ENCODE measurements at regions not wholly inside any gene's neighbourhood (a gene's known extent, or its start where the extent isn't known, plus 50 kb on each side); places are given as distances from the start of the nearest gene placed in this dataset.
A peak's percentile ranks its signal among the peaks of the same experiment; 100 is the strongest.

GRCh38 chr1:48062353-48062752 is 65.2 kb upstream of the TRABD2B start:
- H3K36me3 ChIP-seq = no peaks in the 10 kb centered on the region
- no CpG with 5 or more reads among the region's 1 CpG for WGBS, 2 donors (ENCODE audit: low coverage in 1 of 2)
- peaks cover 0 to 14% (median 0%) of the 10 kb centered on the region in 3 donors for H3K4me1 ChIP-seq
- H3K9me3 ChIP-seq = no peaks in the 10 kb centered on the region
- H3K27me3 ChIP-seq = no peaks in the 10 kb centered on the region
- no peak overlapping the region for H3K4me3 ChIP-seq
- no peak overlapping the region for H3K27ac ChIP-seq
- no peak for ATAC-seq
- no peak for TF ChIP-seq EP300 (IDR thresholded peaks at IDR 0.05)

GRCh38 chr1:48061162-48062136 is 64.3 kb upstream of the TRABD2B start:
- no peaks in the 10 kb centered on the region for H3K9me3 ChIP-seq
- no peak for TF ChIP-seq POLR2AphosphoS5 (IDR thresholded peaks at IDR 0.05)
- TF ChIP-seq EP300 (IDR thresholded peaks at IDR 0.05) = no peak
- peak in 3 of 4 experiments; percentile 54 to 71 (median 63) for TF ChIP-seq CTCF (IDR thresholded peaks at IDR 0.05)
- TF ChIP-seq POLR2A (IDR thresholded peaks at IDR 0.05) = no peak
- H3K36me3 ChIP-seq = no peaks in the 10 kb centered on the region
- no peaks in the 10 kb centered on the region for H3K27me3 ChIP-seq
- no peak overlapping the region for H3K27ac ChIP-seq
- peaks cover 0 to 14% (median 0%) of the 10 kb centered on the region in 3 donors for H3K4me1 ChIP-seq
- ATAC-seq = no peak
- WGBS, 2 donors (ENCODE audit: low coverage in 1 of 2) = 44 to 68% methylated on average over 2 to 3 of the region's 3 CpGs
- H3K4me3 ChIP-seq = no peak overlapping the region

GRCh38 chr1:48059289-48059688 is 62.1 kb upstream of the TRABD2B start:
- H3K4me3 ChIP-seq = no peak overlapping the region
- no peak for ATAC-seq

GRCh38 chr1:48058135-48059025 is 61.2 kb upstream of the TRABD2B start:
- H3K4me1 ChIP-seq = peaks cover 0 to 15% (median 0%) of the 10 kb centered on the region in 3 donors
- H3K27ac ChIP-seq = no peak overlapping the region
- no peak overlapping the region for H3K4me3 ChIP-seq
- H3K27me3 ChIP-seq = no peaks in the 10 kb centered on the region
- TF ChIP-seq CTCF (IDR thresholded peaks at IDR 0.05) (no peak), POLR2A (IDR thresholded peaks at IDR 0.05) (no peak), POLR2AphosphoS5 (IDR thresholded peaks at IDR 0.05) (no peak), EP300 (IDR thresholded peaks at IDR 0.05) (no peak)
- no peaks in the 10 kb centered on the region for H3K36me3 ChIP-seq
- 88 to 90% methylated on average over 5 to 8 of the region's 11 CpGs for WGBS, 2 donors (ENCODE audit: low coverage in 1 of 2)
- no peak for ATAC-seq
- H3K9me3 ChIP-seq = no peaks in the 10 kb centered on the region

More at GRCh38 chr1:48059289-48059688, 62.1 kb upstream of the TRABD2B start:
- Histone ChIP-seq H3K27ac (no peak overlapping the region), H3K4me1 (peaks cover 0 to 14% (median 0%) of the 10 kb centered on the region in 3 donors), H3K27me3 (no peaks in the 10 kb centered on the region), H3K9me3 (no peaks in the 10 kb centered on the region), H3K36me3 (no peaks in the 10 kb centered on the region)
- 100% methylated on average over 1 of the region's 1 CpG; no CpG with 5 or more reads in 1 of the 2 donors for WGBS, 2 donors (ENCODE audit: low coverage in 1 of 2)
- no peak for TF ChIP-seq CTCF (IDR thresholded peaks at IDR 0.05)
- no peak for TF ChIP-seq EP300 (IDR thresholded peaks at IDR 0.05)

- no peaks in the 10 kb centered on the region for H3K9me3 ChIP-seq
- no peak for TF ChIP-seq POLR2AphosphoS5 (IDR thresholded peaks at IDR 0.05)
- no peak for TF ChIP-seq EP300 (IDR thresholded peaks at IDR 0.05)
- TF ChIP-seq POLR2A (IDR thresholded peaks at IDR 0.05) = no peak
- TF ChIP-seq CTCF (IDR thresholded peaks at IDR 0.05) = no peak
- no peak for ATAC-seq
- no peaks in the 10 kb centered on the region for H3K27me3 ChIP-seq
- H3K4me3 ChIP-seq = no peak overlapping the region
- no peaks in the 10 kb centered on the region for H3K36me3 ChIP-seq
- WGBS, 2 donors (ENCODE audit: low coverage in 1 of 2) = 80 to 83% methylated on average over 1 to 2 of the region's 2 CpGs
- no peak overlapping the region for H3K27ac ChIP-seq
- H3K4me1 ChIP-seq = peaks cover 0 to 27% (median 4%) of the 10 kb centered on the region in 3 donors
These were observed 60.1 kb upstream of the TRABD2B start for GRCh38 chr1:48057249-48057648.
